Hepatocyte (in vitro differentiated cells): ENCODE measurements at regions not wholly inside any gene's neighbourhood (a gene's known extent, or its start where the extent isn't known, plus 50 kb on each side); places are given as distances from the start of the nearest gene placed in this dataset.

Experiments used
- CTCF ChIP-seq: fragments of 200-600 bp; sonication (generic); IDR thresholded peaks from 2 replicates; pipeline ENCODE4 v1.5.1; 2016; ENCODE audit warnings: antibody characterized with exemption, mild to moderate bottlenecking; ENCODE audit not compliant: poor library complexity
- EZH2 ChIP-seq: fragments of 200-600 bp; sonication (generic); IDR thresholded peaks from 2 replicates; pipeline ENCODE4 v1.6.1; 2016; ENCODE audit warnings: antibody characterized with exemption, mild to moderate bottlenecking, borderline replicate concordance
- EZH2phosphoT487 ChIP-seq: fragments of 200-600 bp; sonication (generic); IDR thresholded peaks from one replicate; pipeline ENCODE4 v1.6.1; 2018; ENCODE audit warnings: antibody characterized with exemption, mild to moderate bottlenecking, low read depth, moderate library complexity; ENCODE audit not compliant: unreplicated experiment, severe bottlenecking

GRCh38 chr18:24770311-24771024 is 310.0 kb downstream of the HRH4 start:
- TF ChIP-seq CTCF, result no peak
- TF ChIP-seq EZH2phosphoT487, result no peak
- no peak for TF ChIP-seq EZH2
